ENCODE measurements at regions not wholly inside any gene's neighbourhood (a gene's known extent, or its start where the extent isn't known, plus 50 kb on each side); places are given as distances from the start of the nearest gene placed in this dataset.

- Histone ChIP-seq H4K20me1 (ENCODE audit: insufficient read depth, low read length) (no peaks in the 10 kb centered on the region), H3K9me3 (ENCODE audit: low read depth, low read length) (peaks cover 6% of the 10 kb centered on the region), H3K27ac (ENCODE audit: low read depth, low read length) (no peak overlapping the region), H3K79me2 (ENCODE audit: insufficient read depth, low read length) (no peaks in the 10 kb centered on the region), H2AFZ (ENCODE audit: low read length) (no peak overlapping the region), H3K36me3 (ENCODE audit: insufficient read depth, low read length) (no peaks in the 10 kb centered on the region), H3K4me1 (ENCODE audit: insufficient read depth, low read length) (no peaks in the 10 kb centered on the region), H3K27me3 (ENCODE audit: insufficient read depth, low read length) (no peaks in the 10 kb centered on the region), H3K4me3 (ENCODE audit: insufficient read depth, low read length) (no peak overlapping the region), H3K4me2 (ENCODE audit: insufficient read depth, low read length) (no peak overlapping the region)
- no peak for DNase-seq (ENCODE audit: insufficient read length, low spot score, missing footprints)
- TF ChIP-seq CTCF (IDR thresholded peaks at IDR 0.05; ENCODE audit: extremely low read depth, low read depth, low read length), result no peak
These were observed 299.8 kb upstream of the NEBL start for GRCh38 chr10:21196822-21197395.

GRCh38 chr10:21195252-21195651 lies 298.1 kb upstream of the NEBL start:
- no peaks in the 10 kb centered on the region for H3K79me2 ChIP-seq (ENCODE audit: insufficient read depth, low read length)
- H3K36me3 ChIP-seq (ENCODE audit: insufficient read depth, low read length), result no peaks in the 10 kb centered on the region
- no peak overlapping the region for H3K4me3 ChIP-seq (ENCODE audit: insufficient read depth, low read length)
- H3K27me3 ChIP-seq (ENCODE audit: insufficient read depth, low read length), result no peaks in the 10 kb centered on the region
- no peaks in the 10 kb centered on the region for H4K20me1 ChIP-seq (ENCODE audit: insufficient read depth, low read length)
- no peak overlapping the region for H3K27ac ChIP-seq (ENCODE audit: low read depth, low read length)
- DNase-seq (ENCODE audit: insufficient read length, low spot score, missing footprints), result no peak
- no peak for TF ChIP-seq CTCF (IDR thresholded peaks at IDR 0.05; ENCODE audit: extremely low read depth, low read depth, low read length)
- no peaks in the 10 kb centered on the region for H3K4me1 ChIP-seq (ENCODE audit: insufficient read depth, low read length)
- no peak overlapping the region for H2AFZ ChIP-seq (ENCODE audit: low read length)
- H3K9me3 ChIP-seq (ENCODE audit: low read depth, low read length), result peaks cover 6% of the 10 kb centered on the region
- no peak overlapping the region for H3K4me2 ChIP-seq (ENCODE audit: insufficient read depth, low read length)

GRCh38 chr10:21194510-21194993 lies 297.4 kb upstream of the NEBL start:
- DNase-seq (ENCODE audit: insufficient read length, low spot score, missing footprints), result no peak
- no peaks in the 10 kb centered on the region for H3K27me3 ChIP-seq (ENCODE audit: insufficient read depth, low read length)
- H3K79me2 ChIP-seq (ENCODE audit: insufficient read depth, low read length), result no peaks in the 10 kb centered on the region
- no peak for TF ChIP-seq CTCF (IDR thresholded peaks at IDR 0.05; ENCODE audit: extremely low read depth, low read depth, low read length)
- no peaks in the 10 kb centered on the region for H3K36me3 ChIP-seq (ENCODE audit: insufficient read depth, low read length)
- H4K20me1 ChIP-seq (ENCODE audit: insufficient read depth, low read length), result no peaks in the 10 kb centered on the region
- H3K4me2 ChIP-seq (ENCODE audit: insufficient read depth, low read length), result no peak overlapping the region
- H3K4me3 ChIP-seq (ENCODE audit: insufficient read depth, low read length), result no peak overlapping the region
- peaks cover 6% of the 10 kb centered on the region for H3K9me3 ChIP-seq (ENCODE audit: low read depth, low read length)
- no peak overlapping the region for H2AFZ ChIP-seq (ENCODE audit: low read length)
- no peak overlapping the region for H3K27ac ChIP-seq (ENCODE audit: low read depth, low read length)
- H3K4me1 ChIP-seq (ENCODE audit: insufficient read depth, low read length), result no peaks in the 10 kb centered on the region

- Histone ChIP-seq H3K4me3 (ENCODE audit: insufficient read depth, low read length) (no peak overlapping the region), H3K36me3 (ENCODE audit: insufficient read depth, low read length) (no peaks in the 10 kb centered on the region), H3K79me2 (ENCODE audit: insufficient read depth, low read length) (no peaks in the 10 kb centered on the region), H3K27me3 (ENCODE audit: insufficient read depth, low read length) (no peaks in the 10 kb centered on the region), H2AFZ (ENCODE audit: low read length) (no peak overlapping the region), H3K9me3 (ENCODE audit: low read depth, low read length) (peaks cover 5% of the 10 kb centered on the region), H3K4me2 (ENCODE audit: insufficient read depth, low read length) (no peak overlapping the region), H4K20me1 (ENCODE audit: insufficient read depth, low read length) (no peaks in the 10 kb centered on the region), H3K4me1 (ENCODE audit: insufficient read depth, low read length) (no peaks in the 10 kb centered on the region), H3K27ac (ENCODE audit: low read depth, low read length) (no peak overlapping the region)
- TF ChIP-seq CTCF (IDR thresholded peaks at IDR 0.05; ENCODE audit: extremely low read depth, low read depth, low read length), result no peak
- no peak for DNase-seq (ENCODE audit: insufficient read length, low spot score, missing footprints)
These were observed 296.1 kb upstream of the NEBL start for GRCh38 chr10:21193196-21193595.
